ENCODE measurements at regions not wholly inside any gene's neighbourhood (a gene's known extent, or its start where the extent isn't known, plus 50 kb on each side); places are given as distances from the start of the nearest gene placed in this dataset.

DNA sequence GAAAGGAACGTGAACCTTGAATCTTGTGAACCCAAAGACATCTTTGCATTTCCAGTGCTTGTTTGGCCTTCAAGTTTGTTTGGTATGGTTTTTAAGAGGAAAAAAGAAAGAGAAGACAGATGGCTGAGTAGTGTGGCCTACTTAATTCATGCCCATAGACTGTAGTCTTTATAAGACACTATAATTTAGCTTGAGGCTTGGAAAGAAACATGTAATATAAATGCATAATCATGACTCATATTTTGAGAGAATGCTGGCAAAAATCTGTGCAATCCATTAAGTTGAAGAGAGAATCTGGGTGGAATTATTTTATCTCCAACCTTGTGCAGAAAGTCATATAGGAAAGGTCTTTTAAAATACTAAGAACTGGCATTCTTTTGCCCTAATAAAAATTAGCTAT lies 179.3 kb downstream of the SIPA1L2 start:
- no peak overlapping the region for H3K4me3 ChIP-seq (replicated peaks; ENCODE audit: low read depth, low read length)
- no peak for DNase-seq (ENCODE audit: extremely low read depth, insufficient read length)
- H3K36me3 ChIP-seq (ENCODE audit: control insufficient read depth, insufficient read depth, low read length) = no peaks in the 10 kb centered on the region
- TF ChIP-seq, protein P1, sequence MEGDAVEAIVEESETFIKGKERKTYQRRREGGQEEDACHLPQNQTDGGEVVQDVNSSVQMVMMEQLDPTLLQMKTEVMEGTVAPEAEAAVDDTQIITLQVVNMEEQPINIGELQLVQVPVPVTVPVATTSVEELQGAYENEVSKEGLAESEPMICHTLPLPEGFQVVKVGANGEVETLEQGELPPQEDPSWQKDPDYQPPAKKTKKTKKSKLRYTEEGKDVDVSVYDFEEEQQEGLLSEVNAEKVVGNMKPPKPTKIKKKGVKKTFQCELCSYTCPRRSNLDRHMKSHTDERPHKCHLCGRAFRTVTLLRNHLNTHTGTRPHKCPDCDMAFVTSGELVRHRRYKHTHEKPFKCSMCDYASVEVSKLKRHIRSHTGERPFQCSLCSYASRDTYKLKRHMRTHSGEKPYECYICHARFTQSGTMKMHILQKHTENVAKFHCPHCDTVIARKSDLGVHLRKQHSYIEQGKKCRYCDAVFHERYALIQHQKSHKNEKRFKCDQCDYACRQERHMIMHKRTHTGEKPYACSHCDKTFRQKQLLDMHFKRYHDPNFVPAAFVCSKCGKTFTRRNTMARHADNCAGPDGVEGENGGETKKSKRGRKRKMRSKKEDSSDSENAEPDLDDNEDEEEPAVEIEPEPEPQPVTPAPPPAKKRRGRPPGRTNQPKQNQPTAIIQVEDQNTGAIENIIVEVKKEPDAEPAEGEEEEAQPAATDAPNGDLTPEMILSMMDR (IDR thresholded peaks at IDR 0.05; ENCODE audit: insufficient read depth, low read length, poor library complexity, severe bottlenecking) = no peak
- H3K27me3 ChIP-seq (replicated peaks; ENCODE audit: control insufficient read depth, insufficient read depth, low read length) = no peaks in the 10 kb centered on the region

DNA sequence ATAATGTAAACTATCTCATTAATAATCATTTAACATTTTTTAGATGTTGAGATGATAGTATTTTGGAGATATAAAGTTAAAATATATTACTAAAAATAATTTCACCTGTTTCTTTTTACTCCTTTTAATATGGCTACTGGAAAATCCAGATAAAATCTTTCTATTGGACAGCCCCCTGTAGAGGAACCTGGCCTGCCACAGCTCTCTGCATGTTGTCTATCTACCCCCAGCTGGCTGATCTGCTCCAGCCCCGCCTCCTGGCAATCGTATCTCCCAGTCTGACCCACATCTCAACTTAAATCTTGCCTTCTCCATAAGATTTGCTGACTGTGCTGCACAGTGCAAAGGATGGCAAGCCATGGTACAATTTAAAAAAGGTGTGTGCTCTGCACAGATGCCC lies 182.8 kb downstream of the SIPA1L2 start:
- TF ChIP-seq, protein P1 (IDR thresholded peaks at IDR 0.05; ENCODE audit: insufficient read depth, low read length, poor library complexity, severe bottlenecking) = no peak
- Histone ChIP-seq H3K36me3 (ENCODE audit: control insufficient read depth, insufficient read depth, low read length) (no peaks in the 10 kb centered on the region), H3K27me3 (replicated peaks; ENCODE audit: control insufficient read depth, insufficient read depth, low read length) (no peaks in the 10 kb centered on the region), H3K4me3 (replicated peaks; ENCODE audit: low read depth, low read length) (no peak overlapping the region)
- DNase-seq (ENCODE audit: extremely low read depth, insufficient read length) = no peak

DNA sequence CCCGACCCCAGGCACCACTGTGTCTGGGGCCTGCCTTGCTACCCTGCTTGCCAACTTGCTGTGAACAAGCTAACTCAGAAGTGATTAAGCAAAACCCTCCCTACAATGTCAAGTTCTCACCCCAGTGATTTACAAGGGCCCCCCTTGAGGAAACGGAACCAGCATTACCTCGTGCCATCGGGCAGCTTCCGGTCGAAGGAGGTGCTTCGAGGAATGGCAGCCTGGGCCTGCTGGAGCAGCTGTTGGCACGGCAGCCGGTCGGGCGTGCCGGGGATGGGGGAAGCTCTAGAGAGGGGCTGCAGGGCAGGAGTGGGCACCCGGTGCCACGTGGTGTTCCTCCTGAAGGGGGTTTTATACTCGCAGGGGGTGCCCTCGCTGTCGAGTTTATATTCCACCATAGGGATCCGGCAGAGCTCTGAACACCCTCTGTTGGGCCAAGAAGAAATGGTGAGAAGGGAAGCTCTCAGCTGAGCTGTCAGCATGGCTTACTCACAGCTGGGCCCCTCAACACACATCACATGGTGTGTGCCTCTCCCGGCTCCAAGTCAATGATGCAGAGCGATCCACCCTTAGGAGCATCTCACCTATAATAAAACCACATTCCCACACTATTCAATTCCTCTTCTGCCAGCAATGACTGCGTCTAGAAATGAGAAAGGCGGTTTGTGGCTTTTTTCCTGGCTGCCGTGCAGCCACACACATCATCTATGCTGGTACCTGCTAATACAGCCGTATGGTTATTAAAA lies 184.4 kb downstream of the SIPA1L2 start:
- DNase-seq (ENCODE audit: extremely low read depth, insufficient read length) = no peak
- TF ChIP-seq, protein P1 (IDR thresholded peaks at IDR 0.05; ENCODE audit: insufficient read depth, low read length, poor library complexity, severe bottlenecking) = no peak
- H3K4me3 ChIP-seq (replicated peaks; ENCODE audit: low read depth, low read length) = no peak overlapping the region
- H3K27me3 ChIP-seq (replicated peaks; ENCODE audit: control insufficient read depth, insufficient read depth, low read length) = no peaks in the 10 kb centered on the region
- no peaks in the 10 kb centered on the region for H3K36me3 ChIP-seq (ENCODE audit: control insufficient read depth, insufficient read depth, low read length)

DNA sequence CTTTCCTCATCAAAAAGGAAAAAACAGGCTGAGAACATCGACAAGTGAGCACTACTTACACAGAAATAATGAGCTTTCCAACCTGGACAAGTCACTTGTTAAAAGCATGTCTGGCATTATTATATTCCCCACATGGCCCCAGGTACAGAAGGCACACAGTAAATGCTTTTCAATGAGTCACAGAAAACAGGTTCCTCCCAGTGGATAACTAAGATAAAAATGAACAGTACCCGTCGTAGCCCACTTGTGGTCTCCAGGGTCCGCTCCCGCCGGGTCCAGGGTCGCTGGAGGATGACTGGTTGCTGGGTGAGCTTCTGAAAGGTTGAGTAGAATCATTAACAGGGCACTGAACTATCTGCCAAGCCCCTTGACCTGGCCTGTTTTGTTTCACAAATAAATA lies 186.6 kb downstream of the SIPA1L2 start:
- TF ChIP-seq, protein P1 (IDR thresholded peaks at IDR 0.05; ENCODE audit: insufficient read depth, low read length, poor library complexity, severe bottlenecking) = no peak
- Histone ChIP-seq H3K36me3 (ENCODE audit: control insufficient read depth, insufficient read depth, low read length) (no peaks in the 10 kb centered on the region), H3K4me3 (replicated peaks; ENCODE audit: low read depth, low read length) (no peak overlapping the region), H3K27me3 (replicated peaks; ENCODE audit: control insufficient read depth, insufficient read depth, low read length) (no peaks in the 10 kb centered on the region)
- no peak for DNase-seq (ENCODE audit: extremely low read depth, insufficient read length)

DNA sequence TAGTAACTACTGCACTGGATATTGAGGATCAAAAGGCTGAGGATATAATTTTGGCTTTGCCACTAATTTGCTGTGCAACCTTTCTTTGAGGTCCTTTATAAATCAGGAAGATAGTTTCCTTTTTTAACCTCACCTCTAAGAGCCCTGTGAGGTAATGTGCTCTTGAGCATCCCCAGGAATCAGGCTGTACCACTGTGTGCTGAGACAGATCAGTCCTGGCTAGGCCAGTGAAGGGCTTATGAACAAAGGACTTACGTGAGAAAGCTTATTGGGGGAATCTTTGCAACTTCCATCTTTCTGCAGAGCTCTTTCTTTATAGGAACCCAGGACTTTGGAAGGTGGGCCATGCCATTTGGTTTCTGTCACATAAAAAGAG lies 188.9 kb downstream of the SIPA1L2 start:
- no peak for DNase-seq (ENCODE audit: extremely low read depth, insufficient read length)
- no peaks in the 10 kb centered on the region for H3K36me3 ChIP-seq (ENCODE audit: control insufficient read depth, insufficient read depth, low read length)
- H3K4me3 ChIP-seq (replicated peaks; ENCODE audit: low read depth, low read length) = no peak overlapping the region
- no peaks in the 10 kb centered on the region for H3K27me3 ChIP-seq (replicated peaks; ENCODE audit: control insufficient read depth, insufficient read depth, low read length)
- TF ChIP-seq, protein P1 (IDR thresholded peaks at IDR 0.05; ENCODE audit: insufficient read depth, low read length, poor library complexity, severe bottlenecking) = no peak

All from GM06990 (cell line).